Natural killer cell treated with Interleukin-12 subunit alpha and Interleukin-12 subunit beta and Interleukin-15 and Interleukin-18, amount 100 ng/mL, for 72 hours (primary cell): ENCODE measurements at regions not wholly inside any gene's neighbourhood (a gene's known extent, or its start where the extent isn't known, plus 50 kb on each side); places are given as distances from the start of the nearest gene placed in this dataset.

Experiments
- ATAC-seq, 2 donors: fragments of 150-1000 bp; cut with Tn5 transposase in 1 of 2; sonication (Bioruptor Pico), chemical (Tn5 transposase) in 1 of 2; 2 replicates each; pipeline ENCODE4 v1.10.0; 2021
- DNase-seq: peaks from one replicate; pipeline ENCODE4 v3.0.0; 2022; ENCODE audit warnings: low spot score
- H3K27ac Mint-ChIP-seq, 2 donors: 1 replicate in 1 of 2; 2 replicates in 1 of 2; pipeline ENCODE4 v1.8.0; 2022; ENCODE audit warnings: mixed read lengths in 2 of 2, mild to moderate bottlenecking in 1 of 2, moderate library complexity in 1 of 2
- H3K27me3 Mint-ChIP-seq, 2 donors: 1 replicate in 1 of 2; 2 replicates in 1 of 2; pipeline ENCODE4 v1.8.0; 2022; ENCODE audit warnings: mixed read lengths in 2 of 2
- H3K36me3 Mint-ChIP-seq: one replicate; pipeline ENCODE4 v1.8.0; 2022; ENCODE audit warnings: mixed read lengths
- H3K4me1 Mint-ChIP-seq, 2 donors: 1 replicate in 1 of 2; 2 replicates in 1 of 2; pipeline ENCODE4 v1.8.0; 2022; ENCODE audit warnings: low read depth in 2 of 2, mixed read lengths in 2 of 2, mild to moderate bottlenecking in 1 of 2
- H3K4me3 Mint-ChIP-seq: one replicate; pipeline ENCODE4 v1.8.0; 2022; ENCODE audit warnings: mixed read lengths
- H3K9me3 Mint-ChIP-seq: 2 replicates; pipeline ENCODE4 v1.8.0; 2022; ENCODE audit warnings: mixed read lengths

DNA sequence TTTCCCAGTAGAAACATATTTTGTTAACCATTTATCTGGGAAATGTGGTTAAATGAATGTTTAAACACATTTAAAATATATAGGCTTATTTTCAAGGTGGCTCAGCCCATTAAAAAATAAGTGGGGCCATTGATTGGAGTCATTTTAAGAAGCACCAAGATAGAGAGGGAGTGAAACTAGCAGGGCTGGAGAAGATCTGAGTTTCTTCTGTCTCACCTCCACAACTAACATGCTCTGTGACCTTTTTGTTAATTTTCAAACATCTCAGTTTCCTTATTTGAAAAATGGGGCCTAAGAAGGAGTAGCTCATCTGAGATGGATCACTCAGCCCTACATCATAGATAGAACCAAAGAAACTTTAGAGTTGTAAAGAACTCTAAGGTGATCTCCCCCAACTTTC is 254.8 kb downstream of the KCNS3 start:
- no peak overlapping the region for H3K27ac Mint-ChIP-seq
- H3K9me3 Mint-ChIP-seq = peaks cover 2% of the 10 kb centered on the region
- DNase-seq (no peak), ATAC-seq (no peak)
- H3K27me3 Mint-ChIP-seq = peaks cover 0 to 6% of the 10 kb centered on the region in 2 donors
- H3K36me3 Mint-ChIP-seq = no peaks in the 10 kb centered on the region
- H3K4me3 Mint-ChIP-seq = no peak overlapping the region
- no peaks in the 10 kb centered on the region for H3K4me1 Mint-ChIP-seq

DNA sequence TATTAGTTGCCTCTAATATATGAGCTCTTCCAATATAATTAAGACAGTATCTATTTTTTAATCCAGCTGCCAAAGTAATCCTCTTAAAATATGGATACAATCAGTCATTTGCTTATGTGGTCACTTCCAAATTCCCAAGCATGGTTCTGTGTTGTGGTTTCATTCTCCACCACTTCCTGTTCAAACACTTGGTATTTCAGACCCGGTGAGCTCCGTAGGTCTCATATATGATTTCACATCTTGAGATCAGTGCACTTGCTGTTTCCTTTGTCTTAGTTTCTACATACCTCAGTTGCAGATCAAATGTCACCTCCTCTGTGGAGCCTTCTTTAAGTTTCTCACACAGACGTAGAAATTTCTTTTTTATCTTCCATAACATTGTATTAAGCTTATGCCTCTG is 254.2 kb downstream of the KCNS3 start:
- Mint-ChIP-seq H3K4me3 (no peak overlapping the region), H3K9me3 (peaks cover 3% of the 10 kb centered on the region), H3K27ac (no peak overlapping the region), H3K4me1 (no peaks in the 10 kb centered on the region), H3K36me3 (no peaks in the 10 kb centered on the region), H3K27me3 (peaks cover 0 to 6% of the 10 kb centered on the region in 2 donors)
- no peak for DNase-seq
- no peak for ATAC-seq

GRCh38 chr2:18131761-18132160 is 253.3 kb downstream of the KCNS3 start:
- Mint-ChIP-seq H3K4me3 (no peak overlapping the region), H3K27me3 (peaks cover 0 to 6% of the 10 kb centered on the region in 2 donors), H3K27ac (no peak overlapping the region), H3K4me1 (no peaks in the 10 kb centered on the region), H3K9me3 (peaks cover 3% of the 10 kb centered on the region), H3K36me3 (no peaks in the 10 kb centered on the region)
- no peak for ATAC-seq
- DNase-seq = no peak

DNA sequence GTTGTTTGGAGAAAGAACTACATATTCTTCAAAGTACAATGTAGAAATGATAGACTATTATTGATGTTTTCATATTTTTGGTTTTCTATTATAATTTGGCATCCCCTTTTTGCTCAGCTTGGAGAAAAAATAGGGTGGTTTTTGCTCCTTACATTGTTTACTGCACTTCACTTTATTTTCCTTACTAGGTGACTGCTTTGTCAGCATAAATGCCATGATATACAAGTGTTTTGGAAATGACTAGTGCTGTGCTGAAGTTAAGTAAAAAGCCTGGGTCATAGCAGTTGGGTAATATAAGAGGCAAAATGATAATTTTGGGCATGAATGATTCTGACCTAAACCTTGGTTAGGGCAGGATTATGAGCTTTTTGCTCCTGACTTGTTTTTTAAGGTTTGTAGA is 250.9 kb downstream of the KCNS3 start:
- Mint-ChIP-seq H3K4me3 (no peak overlapping the region), H3K27ac (no peak overlapping the region), H3K36me3 (no peaks in the 10 kb centered on the region), H3K9me3 (peaks cover 3% of the 10 kb centered on the region), H3K4me1 (no peaks in the 10 kb centered on the region), H3K27me3 (peaks cover 0 to 6% of the 10 kb centered on the region in 2 donors)
- ATAC-seq (no peak), DNase-seq (no peak)

GRCh38 chr2:18125303-18125702 is 246.8 kb downstream of the KCNS3 start:
- H3K36me3 Mint-ChIP-seq = no peaks in the 10 kb centered on the region
- H3K4me3 Mint-ChIP-seq = no peak overlapping the region
- ATAC-seq = no peak
- H3K27ac Mint-ChIP-seq = no peak overlapping the region
- H3K4me1 Mint-ChIP-seq = no peaks in the 10 kb centered on the region
- peaks cover 3% of the 10 kb centered on the region for H3K9me3 Mint-ChIP-seq
- peaks cover 0 to 6% of the 10 kb centered on the region in 2 donors for H3K27me3 Mint-ChIP-seq
- DNase-seq = no peak

GRCh38 chr2:18124116-18124835 is 245.8 kb downstream of the KCNS3 start:
- no peak for DNase-seq
- Mint-ChIP-seq H3K4me1 (no peaks in the 10 kb centered on the region), H3K9me3 (peaks cover 3% of the 10 kb centered on the region), H3K27me3 (no peaks in the 10 kb centered on the region), H3K36me3 (no peaks in the 10 kb centered on the region), H3K27ac (no peak overlapping the region), H3K4me3 (no peak overlapping the region)
- no peak for ATAC-seq

DNA sequence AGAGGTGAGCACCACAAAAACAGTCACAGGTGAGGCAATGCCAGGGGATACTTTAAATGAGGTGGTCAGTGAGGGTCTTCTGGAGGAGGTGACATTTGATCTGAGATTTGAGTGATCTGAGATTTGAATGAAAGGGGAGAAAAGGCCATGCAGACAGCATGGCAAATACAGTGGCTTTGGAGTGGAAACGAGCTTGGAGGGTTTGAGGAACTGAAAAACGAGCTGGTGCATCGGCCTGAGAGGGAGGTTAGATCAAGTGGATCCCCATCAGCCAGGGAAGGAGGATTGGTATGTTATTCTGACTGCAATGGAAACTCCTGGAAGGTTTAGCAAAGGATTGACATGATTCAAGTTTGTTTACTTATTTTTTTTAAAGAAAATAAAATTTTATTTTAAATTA is 245.1 kb downstream of the KCNS3 start:
- H3K36me3 Mint-ChIP-seq = no peaks in the 10 kb centered on the region
- H3K27me3 Mint-ChIP-seq = no peaks in the 10 kb centered on the region
- no peak overlapping the region for H3K4me3 Mint-ChIP-seq
- H3K27ac Mint-ChIP-seq = no peak overlapping the region
- no peaks in the 10 kb centered on the region for H3K4me1 Mint-ChIP-seq
- H3K9me3 Mint-ChIP-seq = peaks cover 3% of the 10 kb centered on the region
- ATAC-seq (no peak), DNase-seq (no peak)

- Mint-ChIP-seq H3K36me3 (no peaks in the 10 kb centered on the region), H3K27me3 (no peaks in the 10 kb centered on the region), H3K4me1 (no peaks in the 10 kb centered on the region), H3K9me3 (peaks cover under 1% of the 10 kb centered on the region), H3K4me3 (no peak overlapping the region), H3K27ac (no peak overlapping the region)
- ATAC-seq (no peak), DNase-seq (no peak)
These were observed 244.7 kb downstream of the KCNS3 start for GRCh38 chr2:18123211-18123570.

DNA sequence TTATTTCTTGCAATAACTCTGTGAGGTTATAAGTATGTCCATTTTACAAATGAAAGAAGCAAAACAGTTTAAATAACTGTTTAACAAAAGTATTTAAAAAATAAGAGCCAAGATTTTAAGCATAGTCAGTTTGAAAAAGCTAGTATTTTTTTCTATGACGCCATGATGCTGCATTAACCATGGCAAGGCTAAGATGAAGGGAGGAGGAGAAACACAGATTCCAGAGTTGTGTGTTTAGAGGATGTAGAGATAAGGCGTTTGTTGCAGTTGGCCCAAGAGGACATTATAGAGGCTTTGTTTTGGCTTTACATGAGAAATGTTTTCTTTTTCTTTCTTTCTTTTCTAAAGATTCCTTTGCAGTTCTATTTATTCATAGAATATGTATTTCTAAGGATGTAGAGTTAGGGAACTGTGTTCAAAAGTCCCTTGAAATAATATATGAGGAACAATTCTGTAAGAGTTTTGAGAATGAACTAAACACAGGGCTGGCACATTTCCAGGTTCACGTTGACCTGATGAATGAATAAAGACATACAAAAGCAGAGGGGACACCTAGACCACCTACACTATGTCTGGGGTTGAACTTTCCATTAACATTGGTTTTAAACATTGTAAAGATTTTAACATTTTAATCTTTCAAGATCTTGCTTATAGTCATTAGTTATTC is 244.2 kb downstream of the KCNS3 start:
- ATAC-seq = no peak
- H3K27ac Mint-ChIP-seq = no peak overlapping the region

DNA sequence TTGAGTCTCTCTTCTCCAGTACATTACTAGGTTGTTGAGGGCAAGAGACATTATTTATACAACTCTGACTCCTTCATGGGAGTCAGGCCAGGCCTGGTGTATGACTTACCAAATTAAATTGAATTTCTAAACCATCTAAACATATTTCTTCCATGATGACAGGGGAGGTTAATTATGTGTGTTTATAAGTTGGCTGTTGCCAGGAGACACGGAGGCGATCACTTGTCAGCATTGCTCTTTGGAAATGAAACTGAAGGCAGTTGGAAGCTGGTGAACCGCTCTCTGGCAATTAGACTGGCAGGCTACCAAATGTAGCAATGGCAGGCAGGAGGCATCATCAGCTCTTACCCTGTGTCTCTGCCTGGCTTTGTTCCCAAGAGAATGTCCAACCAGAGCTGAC is 241.4 kb downstream of the KCNS3 start:
- Mint-ChIP-seq H3K4me3 (no peak overlapping the region), H3K27ac (no peak overlapping the region), H3K27me3 (no peaks in the 10 kb centered on the region), H3K4me1 (no peaks in the 10 kb centered on the region), H3K36me3 (no peaks in the 10 kb centered on the region), H3K9me3 (peaks cover 3% of the 10 kb centered on the region)
- no peak for ATAC-seq
- no peak for DNase-seq

More for the DNA sequence above, 244.2 kb downstream of the KCNS3 start:
- Mint-ChIP-seq H3K27me3 (no peaks in the 10 kb centered on the region), H3K9me3 (no peaks in the 10 kb centered on the region), H3K4me3 (no peak overlapping the region), H3K4me1 (no peaks in the 10 kb centered on the region), H3K36me3 (no peaks in the 10 kb centered on the region)
- no peak for DNase-seq

DNA sequence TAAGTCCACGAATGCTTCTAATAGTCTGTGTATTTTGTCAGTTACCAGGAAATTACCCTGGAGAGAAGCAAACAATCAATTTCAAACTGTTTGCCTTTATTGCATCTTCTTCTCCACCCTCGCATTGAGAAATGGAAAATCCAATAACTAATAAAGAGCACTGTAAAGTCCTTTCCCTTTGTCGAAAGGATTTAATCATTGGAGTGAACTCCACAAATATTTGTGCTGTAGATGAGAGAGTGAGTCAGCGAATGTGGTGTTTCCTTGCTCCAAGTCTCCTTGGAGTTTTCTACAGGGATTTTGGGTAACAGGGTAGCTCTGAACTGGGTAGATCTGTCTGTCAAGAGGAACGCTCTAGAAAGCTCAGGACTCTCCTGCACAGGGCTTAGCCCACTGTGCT is 240.2 kb downstream of the KCNS3 start:
- H3K9me3 Mint-ChIP-seq = peaks cover 3% of the 10 kb centered on the region
- H3K36me3 Mint-ChIP-seq = no peaks in the 10 kb centered on the region
- H3K27me3 Mint-ChIP-seq = no peaks in the 10 kb centered on the region
- no peak overlapping the region for H3K4me3 Mint-ChIP-seq
- no peak for DNase-seq
- no peaks in the 10 kb centered on the region for H3K4me1 Mint-ChIP-seq
- no peak overlapping the region for H3K27ac Mint-ChIP-seq
- no peak for ATAC-seq

DNA sequence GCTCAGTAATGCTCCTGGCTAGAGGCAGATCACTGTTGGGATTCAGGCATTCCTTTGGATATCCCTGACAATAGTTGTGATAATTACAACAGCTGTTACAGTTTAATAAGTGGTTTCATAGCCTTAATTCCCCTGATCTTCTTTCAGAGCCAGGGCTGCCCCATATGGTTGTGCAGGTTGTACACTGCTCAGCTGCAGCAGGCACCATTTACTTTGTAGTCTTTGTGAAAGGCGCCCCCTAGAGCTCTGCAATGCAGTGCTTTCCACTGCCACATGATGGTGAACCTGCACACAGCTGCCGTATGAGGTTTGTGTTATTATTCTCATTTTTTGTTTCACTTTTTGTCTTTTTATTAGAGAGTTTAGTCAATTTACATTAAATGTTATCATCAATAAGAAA is 239.1 kb downstream of the KCNS3 start:
- H3K9me3 Mint-ChIP-seq = peaks cover 3% of the 10 kb centered on the region
- no peaks in the 10 kb centered on the region for H3K36me3 Mint-ChIP-seq
- H3K4me3 Mint-ChIP-seq = no peak overlapping the region
- no peak overlapping the region for H3K27ac Mint-ChIP-seq
- ATAC-seq (no peak), DNase-seq (no peak)
- H3K27me3 Mint-ChIP-seq = no peaks in the 10 kb centered on the region
- no peaks in the 10 kb centered on the region for H3K4me1 Mint-ChIP-seq

- Mint-ChIP-seq H3K27ac (no peak overlapping the region), H3K36me3 (no peaks in the 10 kb centered on the region), H3K9me3 (peaks cover 2% of the 10 kb centered on the region), H3K4me1 (no peaks in the 10 kb centered on the region), H3K4me3 (no peak overlapping the region), H3K27me3 (peaks cover 0 to 7% of the 10 kb centered on the region in 2 donors)
- DNase-seq (no peak), ATAC-seq (no peak)
These were observed 231.8 kb downstream of the KCNS3 start for GRCh38 chr2:18110222-18110621.

GRCh38 chr2:18106841-18107240 is 228.4 kb downstream of the KCNS3 start:
- H3K36me3 Mint-ChIP-seq = no peaks in the 10 kb centered on the region

DNA sequence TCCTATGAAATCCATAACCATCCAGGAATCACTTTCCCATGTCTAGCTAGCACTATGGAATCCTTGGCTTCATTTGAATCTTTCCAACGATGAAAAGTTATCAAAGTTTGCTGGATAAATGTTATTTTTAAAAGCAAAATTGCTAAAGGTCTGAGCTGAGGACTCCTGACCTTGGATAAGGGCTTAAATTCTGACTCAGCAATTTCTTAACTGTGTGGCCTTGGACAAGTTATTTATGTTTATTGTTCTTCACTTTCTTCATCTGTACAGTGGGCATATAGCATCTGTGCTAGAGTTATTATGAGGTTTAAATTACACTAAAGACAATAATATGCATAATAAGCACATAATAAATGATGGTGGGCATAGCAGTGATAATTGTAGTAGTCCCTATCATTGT is 227.5 kb downstream of the KCNS3 start:
- Mint-ChIP-seq H3K9me3 (peaks cover 2% of the 10 kb centered on the region), H3K4me3 (no peak overlapping the region), H3K4me1 (no peaks in the 10 kb centered on the region), H3K27me3 (peaks cover 0 to 7% of the 10 kb centered on the region in 2 donors), H3K36me3 (no peaks in the 10 kb centered on the region), H3K27ac (no peak overlapping the region)
- ATAC-seq (no peak), DNase-seq (no peak)

More at GRCh38 chr2:18106841-18107240, 228.4 kb downstream of the KCNS3 start:
- Mint-ChIP-seq H3K9me3 (peaks cover 2% of the 10 kb centered on the region), H3K27me3 (peaks cover 0 to 7% of the 10 kb centered on the region in 2 donors), H3K4me3 (no peak overlapping the region), H3K4me1 (no peaks in the 10 kb centered on the region), H3K27ac (no peak overlapping the region)
- DNase-seq (no peak), ATAC-seq (no peak)
